GM19452 (cell line): ENCODE measurements at regions not wholly inside any gene's neighbourhood (a gene's known extent, or its start where the extent isn't known, plus 50 kb on each side); places are given as distances from the start of the nearest gene placed in this dataset.

Experiments used
- ATAC-seq: cut with Tn5 transposase; IDR thresholded peaks from one replicate; pipeline ENCODE4 v1.9.1; 2021; ENCODE audit not compliant: unreplicated experiment

DNA sequence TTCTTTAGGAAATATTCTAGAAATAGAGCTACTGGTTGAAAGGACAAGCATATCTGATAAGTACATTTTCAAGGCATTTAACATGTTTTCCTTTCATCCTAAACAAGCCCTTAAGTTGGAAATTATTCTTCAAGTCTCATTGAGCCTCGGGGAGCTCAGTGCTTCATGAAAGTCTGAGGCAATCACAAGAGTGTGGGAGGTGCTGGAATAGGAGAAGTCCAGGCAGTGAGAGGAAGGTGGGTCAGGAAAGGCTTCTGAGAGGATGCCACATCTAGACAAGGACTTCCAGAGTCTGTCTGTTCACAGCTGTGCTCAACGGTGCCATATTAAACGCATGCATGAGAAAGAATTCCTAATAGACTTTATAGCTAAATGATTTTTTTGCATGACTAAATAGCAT is 69.8 kb downstream of the CD83 start:
- no peak for ATAC-seq

- no peak for ATAC-seq
These were observed 71.5 kb downstream of the CD83 start for GRCh38 chr6:14189074-14189473.

GRCh38 chr6:14190191-14190928 is 72.8 kb downstream of the CD83 start:
- ATAC-seq: no peak

GRCh38 chr6:14190929-14191224 is 73.3 kb downstream of the CD83 start:
- ATAC-seq: no peak

GRCh38 chr6:14191761-14192160 is 74.2 kb downstream of the CD83 start:
- ATAC-seq: no peak

DNA sequence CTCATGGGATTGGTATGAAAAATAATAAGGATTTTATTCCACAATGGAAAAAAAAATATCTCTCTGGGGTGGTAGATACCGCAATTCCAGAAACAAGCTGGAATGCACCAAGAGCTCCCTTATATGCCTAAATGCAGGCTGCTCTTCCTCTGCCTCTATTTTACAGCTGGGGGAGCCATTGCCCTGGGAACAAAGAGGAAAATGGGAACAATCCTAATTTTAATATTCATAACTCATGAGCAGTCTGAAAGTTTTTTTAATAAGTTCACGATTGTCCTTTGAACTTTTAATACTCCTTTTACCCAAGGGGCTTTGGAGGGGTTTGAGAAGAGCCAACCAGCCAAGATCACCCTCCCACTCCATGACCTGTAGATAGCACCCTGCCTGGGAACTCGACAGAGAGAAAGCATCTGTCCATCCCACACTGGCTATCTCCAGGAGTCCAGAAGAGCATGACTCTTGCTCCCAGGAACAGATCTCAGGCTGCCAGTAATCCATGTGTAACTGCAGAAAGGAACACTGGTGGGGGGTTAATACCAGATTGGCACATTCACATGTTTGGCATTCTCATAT is 74.7 kb downstream of the CD83 start:
- no peak for ATAC-seq

- ATAC-seq: no peak
These were observed 76.0 kb downstream of the CD83 start for GRCh38 chr6:14193524-14193923.

GRCh38 chr6:14194483-14194882 is 76.9 kb downstream of the CD83 start:
- no peak for ATAC-seq

- ATAC-seq: no peak
These were observed 77.4 kb downstream of the CD83 start for GRCh38 chr6:14194976-14195375.

GRCh38 chr6:14196026-14196425 is 78.5 kb downstream of the CD83 start:
- ATAC-seq: no peak

GRCh38 chr6:14197118-14197517 is 79.5 kb downstream of the CD83 start:
- no peak for ATAC-seq

- ATAC-seq: no peak
These were observed 82.5 kb downstream of the CD83 start for GRCh38 chr6:14200047-14200446.

- ATAC-seq: no peak
These were observed 85.4 kb downstream of the CD83 start for GRCh38 chr6:14202947-14203346.

GRCh38 chr6:14206391-14206790 is 88.8 kb downstream of the CD83 start:
- ATAC-seq: no peak

DNA sequence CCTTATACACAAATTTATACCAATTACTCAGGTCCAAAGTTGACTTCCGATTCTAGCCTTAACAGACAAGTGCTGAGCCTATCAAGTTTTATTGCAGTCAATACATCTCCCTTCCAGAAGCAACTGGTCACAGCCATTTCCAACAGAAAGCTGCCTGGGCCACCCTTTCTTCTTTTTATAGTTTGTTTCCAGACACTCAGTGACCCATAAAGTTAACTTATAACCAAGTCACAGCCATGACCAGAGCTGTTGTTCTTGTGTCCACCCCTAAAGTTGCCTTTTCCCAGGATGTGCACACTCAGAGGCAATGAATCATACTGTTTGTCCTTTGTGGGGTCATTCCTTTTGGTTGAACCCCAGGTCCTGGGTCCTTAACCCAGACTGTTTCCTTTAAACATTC is 89.9 kb downstream of the CD83 start:
- ATAC-seq: no peak

GRCh38 chr6:14209000-14209399 is 91.4 kb downstream of the CD83 start:
- ATAC-seq: no peak

- no peak for ATAC-seq
These were observed 92.5 kb downstream of the CD83 start for GRCh38 chr6:14210077-14210476.

DNA sequence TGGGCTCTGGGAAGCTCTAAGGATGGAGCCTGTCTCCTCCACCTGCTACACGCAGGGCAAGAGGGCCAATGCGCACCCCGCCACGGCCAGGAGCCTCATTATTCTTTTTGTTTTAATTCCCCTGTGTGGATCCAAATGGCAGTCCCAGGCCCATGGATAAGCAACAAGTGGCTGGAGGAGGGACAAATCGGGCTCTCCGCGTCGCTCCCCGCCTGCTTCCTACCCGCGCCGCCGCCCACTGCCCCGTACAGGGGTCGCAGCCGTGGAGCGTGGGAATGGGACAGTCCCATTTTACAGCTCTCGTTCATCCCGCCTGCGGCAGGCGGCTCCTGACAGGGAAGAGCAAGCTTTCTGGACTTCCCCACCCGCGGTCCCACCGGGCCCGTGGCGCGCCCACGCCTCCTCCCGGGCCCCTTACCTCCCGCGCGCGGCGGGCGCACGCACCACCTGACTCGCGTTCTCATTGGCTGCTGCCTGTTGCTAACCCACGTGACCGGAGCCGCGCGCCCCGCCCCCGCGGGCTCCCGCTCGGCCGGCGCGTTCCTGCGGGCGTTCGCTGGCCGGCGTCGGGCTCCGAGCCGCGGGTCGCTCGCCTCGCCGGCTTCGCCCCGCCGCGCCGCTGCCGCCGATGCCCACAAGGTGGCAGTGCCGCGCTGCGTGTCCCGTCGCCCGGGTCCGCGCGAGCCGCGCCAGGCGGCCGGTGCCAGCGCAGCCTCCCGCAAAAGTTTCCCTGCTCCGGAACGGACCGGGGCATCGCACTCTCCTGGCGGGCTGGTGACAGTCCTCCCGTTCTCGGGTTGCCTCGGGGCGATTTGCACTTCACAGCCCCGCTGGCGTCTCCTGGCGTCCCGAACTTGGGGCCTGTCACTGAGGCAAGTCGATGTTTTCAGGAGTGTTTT is 93.3 kb downstream of the CD83 start:
- ATAC-seq: peak; percentile 94

GRCh38 chr6:14211562-14211942 is 94.0 kb downstream of the CD83 start:
- no peak for ATAC-seq

DNA sequence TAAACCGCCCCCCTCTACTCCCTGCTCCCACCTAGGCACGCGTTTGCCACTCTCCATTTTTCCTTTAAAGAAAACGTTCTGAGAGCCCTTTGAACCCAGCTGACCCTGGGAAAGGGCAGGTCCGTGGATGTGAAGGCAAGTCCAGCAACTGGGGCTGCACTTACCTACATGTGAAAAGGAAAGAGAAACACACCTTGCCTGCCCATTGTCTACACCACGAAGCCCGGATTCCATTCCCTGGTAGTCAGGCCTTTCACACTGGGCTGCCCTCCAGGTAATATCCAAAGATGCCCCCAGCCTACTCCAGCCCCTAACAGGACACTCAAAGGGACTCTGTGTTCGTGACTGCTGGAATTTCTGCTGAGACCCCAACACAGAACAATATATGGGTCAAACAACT is 94.4 kb downstream of the CD83 start:
- ATAC-seq: no peak

GRCh38 chr6:14212632-14213031 is 95.1 kb downstream of the CD83 start:
- no peak for ATAC-seq
